ENCODE measurements at regions not wholly inside any gene's neighbourhood (a gene's known extent, or its start where the extent isn't known, plus 50 kb on each side); places are given as distances from the start of the nearest gene placed in this dataset.

DNA sequence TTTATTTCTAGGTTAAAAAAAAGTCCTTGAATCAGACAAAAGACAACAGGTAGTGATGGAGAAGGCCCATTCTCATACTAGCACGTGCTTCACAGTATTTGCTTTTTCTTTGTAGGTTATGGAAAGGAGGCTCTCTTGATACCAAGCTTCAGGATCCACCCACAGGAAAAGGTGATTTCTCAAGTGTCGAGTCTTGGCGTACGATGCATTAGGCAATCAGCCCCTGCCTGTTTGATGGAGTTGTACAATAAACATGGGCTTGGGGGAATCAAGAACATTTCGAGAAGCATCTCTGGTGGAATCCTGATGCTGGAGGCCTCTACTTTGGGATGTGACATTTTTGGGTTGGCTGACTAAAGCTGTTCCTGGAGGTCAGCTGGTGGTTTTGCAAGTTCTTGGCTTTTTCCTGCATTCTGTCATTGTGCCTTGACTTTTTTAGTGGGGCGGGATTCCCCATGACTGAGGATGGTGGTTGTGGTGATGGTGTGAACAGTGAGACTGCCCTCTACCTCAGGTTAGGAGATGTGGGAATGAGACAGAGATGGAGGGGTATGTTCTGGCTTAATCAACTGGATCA lies 231.5 kb upstream of the SPRED2 start:
- DNase-seq: no peak
- intact Hi-C loops (cut with micrococcal nuclease): no loop called here
- ATAC-seq: no peak

DNA sequence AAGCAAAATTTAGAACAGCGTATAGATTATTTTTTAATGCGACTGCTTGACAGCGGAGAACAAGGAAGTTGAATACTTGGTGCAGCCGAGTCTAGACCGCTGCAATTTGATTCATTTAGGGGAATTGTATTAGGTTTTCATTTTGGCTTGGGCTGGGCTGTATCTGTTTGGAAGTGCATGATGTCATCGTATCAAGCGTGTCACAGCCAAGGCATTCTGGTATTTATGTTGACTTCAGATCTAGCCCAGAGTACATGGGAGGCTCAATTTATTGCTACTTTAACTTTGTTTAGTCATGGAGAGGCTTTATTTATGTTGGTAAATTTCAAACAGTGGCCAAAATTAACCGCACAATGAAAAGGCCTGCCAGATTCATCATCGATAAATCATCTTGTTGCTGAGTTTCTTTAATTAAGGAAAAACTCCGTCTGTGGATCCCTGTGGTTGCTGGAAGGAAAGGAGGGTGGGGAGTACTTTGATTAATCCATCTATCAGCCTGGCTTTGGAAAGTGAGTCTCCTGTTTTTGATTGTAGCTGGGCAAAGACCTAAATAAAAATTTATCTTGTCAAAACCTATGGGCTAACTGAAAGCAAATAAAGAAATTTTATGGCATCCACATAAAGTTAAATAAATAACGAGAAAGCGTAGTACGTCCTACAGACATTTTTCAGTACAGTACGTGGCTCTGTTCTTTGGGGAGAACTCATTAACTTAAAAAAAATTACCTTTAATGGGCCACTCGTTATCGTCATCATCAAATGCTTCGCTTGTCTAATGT lies 230.4 kb upstream of the SPRED2 start:
- ATAC-seq (peak; percentile 23), DNase-seq (no peak)
- intact Hi-C loops (cut with micrococcal nuclease): no loop called here

DNA sequence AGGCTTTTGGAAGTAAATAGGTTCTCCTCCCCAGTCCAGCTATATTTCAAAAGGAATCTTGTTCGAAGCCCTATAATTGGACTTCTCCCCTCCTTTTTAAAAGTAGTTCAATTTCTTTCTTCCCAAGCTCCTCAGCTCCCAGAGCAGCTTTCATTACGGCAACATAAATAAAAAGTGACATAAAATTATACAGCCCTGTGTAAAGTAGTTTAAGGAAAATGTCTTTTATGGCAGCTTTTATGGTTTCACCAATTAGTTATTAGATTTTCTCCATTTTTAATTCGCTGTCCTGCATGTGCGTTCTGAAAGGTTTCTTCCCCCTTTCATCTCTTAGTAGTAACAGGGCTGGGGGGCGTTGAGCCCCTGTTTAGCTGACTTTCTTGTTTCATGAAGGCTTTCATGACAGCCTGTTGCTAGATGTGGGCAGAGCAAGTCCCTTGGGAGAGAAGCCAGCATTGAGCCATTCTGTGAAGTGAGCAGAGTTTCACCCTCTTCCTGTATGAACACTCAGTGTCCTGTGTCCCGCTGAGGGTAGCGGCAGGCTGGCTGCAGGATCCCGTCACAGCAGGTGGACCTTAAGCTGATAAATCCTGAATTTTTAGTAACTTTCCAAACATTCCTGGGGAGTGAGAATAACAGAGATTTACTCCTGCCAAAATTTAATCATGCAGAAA lies 229.7 kb upstream of the SPRED2 start:
- intact Hi-C loops (cut with micrococcal nuclease): no loop called here
- ATAC-seq (no peak), DNase-seq (no peak)

DNA sequence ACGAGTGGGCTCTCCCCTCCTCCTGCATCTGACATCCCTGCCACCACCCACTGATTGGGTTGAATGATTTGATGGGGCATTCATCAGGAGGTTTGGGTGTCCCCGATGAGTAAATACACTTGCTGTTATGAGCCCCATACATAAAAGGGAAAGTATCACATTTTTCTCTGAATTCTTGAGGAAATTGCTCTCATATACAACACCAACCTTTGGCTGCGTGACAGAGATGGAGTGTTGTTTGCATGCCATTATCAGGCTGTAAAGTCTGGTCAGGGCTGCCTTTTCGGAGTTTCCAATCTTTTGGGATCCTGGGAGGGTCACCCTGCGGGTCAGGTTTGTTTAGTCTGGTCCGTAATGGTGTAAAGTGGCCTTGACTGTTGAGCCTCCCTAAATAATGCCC lies 227.9 kb upstream of the SPRED2 start:
- intact Hi-C loops (cut with micrococcal nuclease): no loop called here
- DNase-seq (no peak), ATAC-seq (no peak)

DNA sequence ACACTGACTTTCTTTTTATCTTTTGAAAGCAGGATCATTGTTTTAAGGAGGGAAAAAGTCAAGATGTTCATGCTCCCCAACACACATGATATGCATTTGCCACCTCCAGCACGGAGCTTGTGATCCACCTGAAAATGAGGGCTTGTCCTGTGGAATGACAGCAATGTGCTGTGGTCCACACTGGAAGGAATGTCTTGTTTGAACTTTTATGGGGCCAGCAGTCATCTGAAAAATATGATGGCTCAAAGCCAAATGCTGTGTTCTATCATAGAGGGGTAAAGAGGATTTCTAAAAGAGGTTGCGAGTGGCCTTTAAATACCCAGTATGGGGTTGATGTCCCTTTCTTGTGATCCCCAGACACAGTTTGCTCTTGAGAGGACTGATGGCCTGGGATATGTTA lies 226.5 kb upstream of the SPRED2 start:
- DNase-seq (no peak), ATAC-seq (no peak)
- intact Hi-C loops (cut with micrococcal nuclease): no loop called here

DNA sequence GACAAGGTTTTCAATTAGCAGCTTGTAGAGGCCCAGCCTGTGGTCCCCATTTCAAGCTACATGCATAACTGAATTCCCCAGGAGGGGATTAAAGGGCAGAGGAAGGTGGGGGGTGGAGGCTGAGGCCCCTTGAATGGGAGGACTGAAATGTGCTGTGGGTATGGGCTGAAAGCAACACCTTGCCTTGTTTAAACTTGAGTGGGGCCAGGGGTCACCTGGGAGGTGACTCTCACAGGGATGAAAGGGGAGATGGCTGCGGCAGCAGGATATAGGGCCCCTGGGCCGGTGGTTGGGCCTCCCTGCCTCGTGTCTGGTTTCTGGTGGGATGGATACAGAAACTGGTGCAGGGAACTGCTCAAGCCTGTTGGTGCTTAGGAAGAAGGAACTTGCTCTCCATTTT lies 225.9 kb upstream of the SPRED2 start:
- intact Hi-C loops (cut with micrococcal nuclease): no loop called here
- ATAC-seq (no peak), DNase-seq (no peak)

DNA sequence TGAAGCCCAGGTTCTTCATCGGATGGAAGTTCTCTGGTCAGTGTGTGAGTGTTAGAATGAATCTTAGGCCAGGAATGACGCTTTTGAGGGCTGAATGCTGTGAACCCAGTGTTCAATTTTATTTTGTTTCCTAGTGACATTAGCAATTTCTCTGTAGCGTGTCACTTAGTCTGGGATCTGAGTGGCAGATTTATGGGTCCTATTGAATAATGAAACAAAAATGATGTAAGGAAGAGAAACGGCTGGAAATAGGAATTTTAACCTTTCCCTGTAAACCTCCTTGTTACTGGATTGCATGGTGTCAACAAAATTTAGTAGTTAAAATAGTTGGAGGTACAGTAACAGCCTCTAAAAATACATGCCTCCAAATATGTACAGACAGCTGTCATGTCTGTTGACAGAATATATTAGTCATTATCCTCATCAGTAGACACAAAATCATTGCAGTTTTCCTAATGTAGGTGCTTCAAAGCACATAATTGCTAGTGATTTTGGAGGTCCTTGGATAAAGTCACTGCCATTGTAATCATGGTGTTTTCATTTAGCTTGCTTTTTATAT lies 223.8 kb upstream of the SPRED2 start:
- DNase-seq (no peak), ATAC-seq (no peak)
- intact Hi-C loops (cut with micrococcal nuclease): no loop called here

DNA sequence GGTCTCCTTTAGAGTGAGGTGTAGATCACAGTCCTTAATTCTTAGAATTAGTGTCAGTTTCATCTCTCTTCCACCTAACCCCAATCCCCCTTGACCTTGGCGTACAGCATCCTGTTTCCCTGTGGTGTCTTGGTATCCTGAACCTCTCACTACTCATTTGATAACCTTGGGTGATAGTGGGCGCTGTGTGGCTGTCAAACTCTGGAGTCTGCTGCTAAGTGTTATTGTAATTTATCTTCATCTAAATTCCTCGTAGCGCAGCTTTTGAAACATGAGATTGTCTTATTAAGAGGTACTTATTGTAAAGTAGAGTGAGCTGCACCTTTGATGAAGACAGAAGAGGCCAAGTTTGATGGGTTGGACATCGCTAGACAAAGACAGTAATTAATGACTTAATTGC lies 222.6 kb upstream of the SPRED2 start:
- ATAC-seq (no peak), DNase-seq (no peak)
- intact Hi-C loops (cut with micrococcal nuclease): no loop called here

DNA sequence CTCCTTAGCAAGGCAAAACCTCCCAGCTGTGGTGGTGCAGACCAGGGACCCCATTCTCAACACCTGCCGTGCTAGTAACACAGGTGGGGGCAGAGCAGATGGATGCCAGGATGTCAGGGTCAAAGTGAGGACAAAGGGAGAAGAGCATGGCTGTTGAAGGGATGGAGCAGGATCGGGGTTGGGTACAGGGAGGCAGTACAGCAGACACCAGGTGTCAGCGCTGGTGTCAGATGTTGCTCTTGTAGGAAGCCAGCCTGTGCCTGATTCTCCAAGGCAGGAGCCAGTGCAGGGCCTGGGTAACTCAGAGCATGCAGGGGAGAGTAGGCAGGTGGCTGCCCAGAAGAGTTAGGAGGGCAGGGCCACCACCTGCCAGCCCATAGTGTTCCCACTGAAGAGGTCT lies 222.1 kb upstream of the SPRED2 start:
- DNase-seq (no peak), ATAC-seq (no peak)
- intact Hi-C loops (cut with micrococcal nuclease): no loop called here

DNA sequence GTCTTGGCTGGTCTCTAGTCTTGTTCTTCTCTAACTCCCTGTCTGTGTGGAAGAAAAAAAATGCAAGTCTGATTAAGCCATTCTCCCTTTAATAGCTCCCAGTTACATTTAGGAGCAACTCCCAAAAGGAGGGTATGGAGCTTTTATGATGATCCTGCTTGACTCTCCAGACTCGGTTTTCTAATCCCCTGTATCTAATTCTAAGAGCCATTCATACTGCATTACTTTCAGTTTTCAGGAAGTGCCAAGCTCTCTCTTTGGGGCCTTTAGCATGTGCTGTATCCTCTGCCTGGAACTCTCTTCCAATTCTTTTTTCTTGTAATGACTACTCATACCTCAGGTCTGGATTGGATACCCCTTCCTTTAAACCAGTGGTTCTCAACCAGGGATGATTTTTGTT lies 219.7 kb upstream of the SPRED2 start:
- ATAC-seq (no peak), DNase-seq (no peak)
- intact Hi-C loops (cut with micrococcal nuclease): no loop called here

DNA sequence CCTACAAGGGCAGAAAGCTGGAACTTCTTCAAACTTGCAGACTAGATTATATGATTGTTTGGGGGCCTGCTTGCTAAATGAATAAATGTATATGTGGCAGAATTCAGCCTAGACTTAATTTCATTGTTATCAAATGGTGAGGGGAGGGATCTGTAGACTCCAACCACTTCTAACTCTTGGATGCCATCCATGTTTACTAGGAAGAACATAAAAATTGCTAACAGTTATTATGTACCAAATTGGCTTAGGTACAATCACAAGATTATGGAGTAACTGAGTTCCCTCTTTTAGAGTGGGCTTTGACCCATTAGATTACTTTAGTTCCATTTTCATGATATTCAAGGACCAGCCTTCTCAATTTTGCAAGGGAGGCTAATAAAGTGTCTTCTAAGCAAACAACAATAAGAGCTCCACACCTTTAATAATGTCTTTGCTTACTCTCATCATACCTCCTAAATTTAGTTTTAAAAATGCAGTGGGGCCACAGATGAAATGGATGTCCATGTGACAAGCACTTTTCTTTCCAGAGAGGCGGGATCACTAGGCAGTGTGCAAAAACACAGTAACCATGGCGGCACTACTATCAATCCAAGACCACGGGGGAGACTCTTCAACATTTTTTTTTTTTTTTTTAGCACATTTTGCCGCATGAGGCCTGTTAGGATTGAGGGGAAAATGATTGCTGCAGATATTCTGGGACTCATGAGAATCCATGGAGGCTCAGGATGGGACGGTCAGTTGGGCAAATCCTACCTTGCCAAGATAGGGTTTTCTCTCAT lies 217.6 kb upstream of the SPRED2 start:
- intact Hi-C loops (cut with micrococcal nuclease): no loop called here
- DNase-seq (no peak), ATAC-seq (no peak)

DNA sequence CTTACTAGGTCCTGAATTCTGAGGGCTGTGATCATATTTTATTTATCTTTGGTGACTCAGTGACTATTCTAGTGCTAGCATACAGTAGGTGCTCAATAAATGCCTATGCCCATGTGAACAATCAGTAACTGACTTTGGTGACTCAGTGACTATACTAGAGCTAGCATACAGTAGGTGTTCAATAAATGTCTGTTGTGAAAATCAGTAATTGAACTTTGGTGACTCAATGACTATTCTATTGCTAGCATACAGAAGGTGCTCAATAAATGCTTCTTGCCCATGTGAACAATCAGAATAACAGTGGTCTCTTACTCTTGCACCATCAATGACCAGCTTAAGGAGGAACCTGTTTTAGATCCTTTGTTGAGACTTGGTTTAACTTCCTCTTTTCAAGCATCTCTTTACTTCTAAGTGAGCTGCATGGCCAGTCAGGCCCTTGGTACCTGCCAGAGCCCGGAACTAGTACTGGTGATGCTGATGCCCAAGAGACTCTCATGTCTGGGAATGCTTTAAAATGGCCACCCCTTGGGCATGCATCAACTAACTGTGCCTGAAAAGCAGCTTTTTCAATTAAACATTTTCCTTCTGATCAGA lies 214.9 kb upstream of the SPRED2 start:
- intact Hi-C loops (cut with micrococcal nuclease): no loop called here

DNA sequence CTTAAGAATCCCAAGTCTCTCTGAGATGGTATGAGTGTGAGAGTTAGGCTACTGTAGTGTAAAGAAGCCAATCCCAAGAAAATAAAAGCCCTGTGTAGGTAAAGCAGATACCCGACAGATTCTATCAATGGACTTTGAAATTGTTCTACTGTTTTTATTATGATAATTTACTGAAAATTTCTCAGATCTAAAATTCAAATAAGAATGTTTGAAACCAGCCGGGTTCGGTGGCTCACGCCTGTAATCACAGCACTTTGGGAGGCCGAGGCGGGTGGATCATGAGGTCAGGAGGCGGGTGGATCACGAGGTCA lies 208.3 kb upstream of the SPRED2 start:
- intact Hi-C loops (cut with micrococcal nuclease): no loop called here
- DNase-seq (no peak), ATAC-seq (no peak)

More for the DNA sequence above, 214.9 kb upstream of the SPRED2 start:
- DNase-seq: no peak
- ATAC-seq: no peak

DNA sequence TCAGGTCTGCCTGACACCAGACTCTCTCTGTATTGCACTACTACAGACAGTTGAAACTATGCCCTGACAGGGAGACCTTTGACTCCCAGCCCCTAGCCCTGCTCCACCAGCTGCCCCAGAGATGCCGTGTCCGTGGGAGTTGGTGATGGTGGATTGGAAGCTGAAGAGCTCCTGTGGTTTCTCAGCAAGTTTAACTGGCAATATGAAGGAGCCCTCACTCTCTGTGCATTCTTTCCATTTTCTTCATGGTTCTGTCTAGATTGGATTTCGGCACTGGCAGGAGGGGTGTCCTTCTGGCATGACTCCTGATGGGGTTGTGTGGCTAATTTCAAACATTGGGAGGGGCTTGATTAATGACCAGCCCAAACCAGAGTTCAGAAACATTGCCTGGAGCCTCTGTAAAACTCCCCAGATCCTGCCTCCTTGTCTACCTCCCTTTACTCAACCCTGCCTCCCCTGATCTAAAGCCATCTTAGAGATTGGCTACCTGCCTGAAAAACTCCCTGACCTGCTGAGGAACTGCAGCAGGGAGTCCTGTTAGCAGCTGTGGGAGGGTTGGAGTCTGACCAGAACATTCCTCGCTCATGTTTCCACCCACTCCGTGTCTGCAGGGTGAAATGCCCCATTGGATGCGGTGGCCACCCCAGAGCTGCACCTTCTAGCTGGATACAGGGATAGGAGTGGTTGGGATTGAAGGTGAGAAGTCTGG lies 206.9 kb upstream of the SPRED2 start:
- intact Hi-C loops (cut with micrococcal nuclease): no loop called here
- no peak for ATAC-seq
- DNase-seq: no peak

DNA sequence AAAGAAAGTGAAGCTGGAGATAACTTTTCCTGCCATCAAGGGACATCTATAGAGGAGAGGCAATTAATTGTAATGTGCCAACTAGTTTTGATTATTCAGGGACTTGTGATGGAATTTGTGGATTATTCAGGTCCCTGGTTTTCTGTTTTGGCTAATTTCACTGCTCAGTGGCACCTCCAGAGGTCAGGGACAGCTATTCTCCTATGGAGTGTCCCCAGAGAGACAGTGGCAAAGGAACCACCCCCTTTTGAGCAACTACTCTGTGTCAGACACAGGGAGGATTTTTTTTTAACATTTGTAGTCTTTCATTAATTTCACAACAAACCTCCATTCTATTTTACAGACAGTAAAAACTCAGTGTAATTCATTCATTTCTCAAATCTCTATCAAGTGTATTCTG lies 206.0 kb upstream of the SPRED2 start:
- ATAC-seq (no peak), DNase-seq (no peak)
- intact Hi-C loops (cut with micrococcal nuclease): no loop called here

DNA sequence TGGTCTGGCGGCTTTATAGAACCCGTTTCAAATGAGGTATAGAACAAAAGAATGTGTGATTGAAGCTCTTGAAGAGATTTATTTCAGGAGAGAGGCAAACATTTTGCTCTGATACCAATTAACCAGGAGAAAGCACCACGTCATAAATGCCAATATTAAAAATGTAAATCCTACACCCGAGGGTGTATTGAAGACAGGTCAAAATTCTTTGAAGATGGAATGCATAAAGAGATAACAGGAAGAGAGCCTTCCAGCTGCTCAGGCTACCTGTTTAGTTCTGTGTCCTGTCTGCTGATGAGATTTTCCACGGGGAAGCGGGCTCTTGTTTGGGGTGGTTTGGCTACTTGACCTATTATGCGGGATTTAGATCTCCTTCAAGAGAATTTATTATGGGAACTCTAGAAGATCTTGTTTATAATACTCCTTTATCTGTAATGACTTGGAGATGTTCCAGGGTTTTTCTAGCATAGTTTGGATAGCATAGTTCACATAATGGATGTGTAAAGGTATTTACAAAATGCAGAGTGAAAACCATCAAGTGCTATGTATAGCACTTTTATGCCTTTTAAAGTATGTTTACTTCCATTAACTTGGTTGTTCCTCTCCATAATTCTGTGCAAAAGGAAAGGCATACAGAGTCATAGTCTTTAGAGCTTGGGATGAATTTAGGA lies 204.5 kb upstream of the SPRED2 start:
- no peak for ATAC-seq
- no peak for DNase-seq
- intact Hi-C loops (cut with micrococcal nuclease): no loop called here

DNA sequence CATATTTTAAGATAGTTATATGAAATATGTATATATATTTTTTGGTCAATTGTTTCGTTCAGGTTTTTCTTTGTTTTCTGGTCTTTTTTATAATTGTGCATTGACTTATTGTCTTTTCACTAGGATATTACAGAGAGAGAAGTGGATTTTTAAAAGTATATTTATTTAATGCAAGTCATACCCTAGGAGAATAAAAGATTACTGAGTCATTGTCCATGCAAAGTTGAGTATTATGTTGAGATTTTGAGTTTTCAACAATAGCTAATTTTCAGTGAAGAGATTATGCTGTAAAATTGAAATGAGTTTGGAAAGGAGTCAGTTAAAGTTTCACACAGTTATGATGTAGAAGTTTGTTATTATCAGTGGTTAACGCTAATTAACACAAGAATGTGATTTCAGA lies 203.6 kb upstream of the SPRED2 start:
- ATAC-seq (no peak), DNase-seq (no peak)
- intact Hi-C loops (cut with micrococcal nuclease): no loop called here

DNA sequence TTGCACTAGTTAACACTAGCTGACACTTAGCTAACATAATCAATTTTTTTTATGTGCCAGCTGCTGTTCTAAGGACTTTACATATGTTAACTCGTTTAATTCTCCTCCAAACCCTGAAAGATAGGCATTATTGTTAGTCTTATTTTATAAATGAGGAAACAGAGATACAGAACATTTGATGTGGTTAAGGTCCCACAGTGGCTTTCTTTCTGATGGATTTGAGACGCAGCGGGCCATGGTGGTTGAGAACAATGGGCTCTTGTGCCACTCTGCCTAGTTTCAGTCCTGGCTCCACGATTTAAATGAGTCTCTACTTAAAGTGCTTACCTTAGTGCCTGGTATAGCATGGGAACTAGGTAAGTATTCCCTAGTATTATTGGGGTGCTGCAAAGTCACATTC lies 201.9 kb upstream of the SPRED2 start:
- intact Hi-C loops (cut with micrococcal nuclease): no loop called here
- ATAC-seq (no peak), DNase-seq (no peak)

DNA sequence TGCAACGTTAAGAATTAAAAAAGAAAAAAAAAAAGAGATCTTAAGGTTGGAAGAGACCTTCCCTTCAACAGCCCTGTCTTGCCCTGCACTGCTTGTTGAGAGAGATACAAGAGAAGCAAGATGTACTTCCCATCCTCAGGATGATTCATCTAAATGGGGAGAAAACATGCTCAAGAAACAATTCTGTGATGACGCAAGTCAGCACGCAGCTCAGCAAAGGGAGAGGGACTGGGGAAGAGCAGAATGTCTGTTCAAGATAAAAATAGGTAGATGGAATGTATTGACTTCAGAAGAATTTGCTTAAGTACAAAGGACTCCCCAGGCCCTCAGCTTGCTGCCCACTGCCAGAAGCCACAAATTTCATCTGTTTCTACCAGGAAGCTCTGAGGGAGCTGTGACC lies 198.2 kb upstream of the SPRED2 start:
- DNase-seq (no peak), ATAC-seq (no peak)
- intact Hi-C loops (cut with micrococcal nuclease): no loop called here

Data from left ventricle myocardium superior (tissue), 1 donor.